Upper lobe of left lung (tissue), 4 donors: ENCODE measurements at regions not wholly inside any gene's neighbourhood (a gene's known extent, or its start where the extent isn't known, plus 50 kb on each side); places are given as distances from the start of the nearest gene placed in this dataset.
"Not testable (repeated sequence)": the region's sequence is repeated elsewhere in the genome, so short reads cannot be mapped to it uniquely, and the experiment has no call there.

ENCODE experiments used
- POLR2A ChIP-seq, 4 donors: fragments of 450-650 bp; IDR thresholded peaks; one replicate each; pipeline ENCODE4 v1.5.1; 2016 to 2017; ENCODE audit warnings: antibody characterized with exemption in 4 of 4, mild to moderate bottlenecking in 2 of 4
- TF ChIP-seq, protein P1 (sequence below), 6 experiments: fragments of 450-650 bp in 4 of 6; fragments of 200-600 bp in 2 of 6; sonication (generic) in 2 of 6; IDR thresholded peaks; one replicate each; pipeline ENCODE4 v1.5.1; 2016 to 2019; ENCODE audit warnings: antibody characterized with exemption in 6 of 6

DNA sequence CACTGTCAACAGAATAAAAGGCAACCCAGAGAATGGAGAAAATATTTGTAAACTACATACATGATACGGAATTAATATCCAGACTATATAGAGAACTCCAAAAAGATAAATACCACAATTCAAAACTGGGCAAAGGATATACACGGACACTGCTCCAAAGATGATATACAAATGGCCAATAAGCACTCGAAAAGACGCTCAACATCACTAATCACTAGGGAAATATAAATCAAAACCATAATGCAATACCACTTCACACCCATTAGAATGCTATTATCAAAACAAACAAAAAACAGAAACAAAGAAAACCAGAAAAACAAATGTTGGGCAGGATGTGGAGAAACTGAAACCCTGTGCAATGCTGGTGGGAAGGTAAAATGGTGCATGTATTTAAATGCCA is 1764.6 kb upstream of the DEFB115 start:
- TF ChIP-seq, protein P1, sequence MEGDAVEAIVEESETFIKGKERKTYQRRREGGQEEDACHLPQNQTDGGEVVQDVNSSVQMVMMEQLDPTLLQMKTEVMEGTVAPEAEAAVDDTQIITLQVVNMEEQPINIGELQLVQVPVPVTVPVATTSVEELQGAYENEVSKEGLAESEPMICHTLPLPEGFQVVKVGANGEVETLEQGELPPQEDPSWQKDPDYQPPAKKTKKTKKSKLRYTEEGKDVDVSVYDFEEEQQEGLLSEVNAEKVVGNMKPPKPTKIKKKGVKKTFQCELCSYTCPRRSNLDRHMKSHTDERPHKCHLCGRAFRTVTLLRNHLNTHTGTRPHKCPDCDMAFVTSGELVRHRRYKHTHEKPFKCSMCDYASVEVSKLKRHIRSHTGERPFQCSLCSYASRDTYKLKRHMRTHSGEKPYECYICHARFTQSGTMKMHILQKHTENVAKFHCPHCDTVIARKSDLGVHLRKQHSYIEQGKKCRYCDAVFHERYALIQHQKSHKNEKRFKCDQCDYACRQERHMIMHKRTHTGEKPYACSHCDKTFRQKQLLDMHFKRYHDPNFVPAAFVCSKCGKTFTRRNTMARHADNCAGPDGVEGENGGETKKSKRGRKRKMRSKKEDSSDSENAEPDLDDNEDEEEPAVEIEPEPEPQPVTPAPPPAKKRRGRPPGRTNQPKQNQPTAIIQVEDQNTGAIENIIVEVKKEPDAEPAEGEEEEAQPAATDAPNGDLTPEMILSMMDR (IDR thresholded peaks at IDR 0.05): not testable (repeated sequence)
- not testable (repeated sequence) for TF ChIP-seq POLR2A (IDR thresholded peaks at IDR 0.05)
